H1 (cell line): ENCODE measurements at regions not wholly inside any gene's neighbourhood (a gene's known extent, or its start where the extent isn't known, plus 50 kb on each side); places are given as distances from the start of the nearest gene placed in this dataset.

ENCODE experiments used
- CTCF ChIP-seq, 3 experiments: IDR thresholded peaks; 1 replicate in 2 of 3; 2 replicates in 1 of 3; pipeline versions ENCODE4 v1.5.1 to v1.6.1; 2011; ENCODE audit warnings: low read length in 3 of 3, mild to moderate bottlenecking in 3 of 3, inconsistent platforms in 2 of 3, low read depth in 1 of 3, moderate library complexity in 1 of 3; ENCODE audit not compliant: insufficient read depth in 1 of 3; ENCODE audit errors: control extremely low read depth in 1 of 3
- EZH2 ChIP-seq: fragments of 200-600 bp; sonication (generic); IDR thresholded peaks from 2 replicates; pipeline ENCODE4 v1.7.1; 2012; ENCODE audit warnings: low read depth, mild to moderate bottlenecking, moderate library complexity, low read length, inconsistent platforms; ENCODE audit not compliant: severe bottlenecking
- GTF2F1 ChIP-seq: IDR thresholded peaks from 2 replicates; pipeline ENCODE4 v1.6.1; 2012; ENCODE audit warnings: low read depth, low read length, improper control_type of control experiment, borderline replicate concordance
- HDAC6 ChIP-seq: IDR thresholded peaks from one replicate; pipeline ENCODE4 v1.7.1; 2012; ENCODE audit warnings: low read depth, mild to moderate bottlenecking, inconsistent platforms, low read length, moderate library complexity
- JUN ChIP-seq: IDR thresholded peaks from 2 replicates; pipeline ENCODE4 v1.6.1; 2011; ENCODE audit warnings: low read depth, mild to moderate bottlenecking, improper control_type of control experiment, low read length
- JUND ChIP-seq: IDR thresholded peaks from 2 replicates; pipeline ENCODE4 v1.6.1; 2011; ENCODE audit warnings: mild to moderate bottlenecking, improper control_type of control experiment, low read length
- MAFK ChIP-seq: IDR thresholded peaks from 2 replicates; pipeline ENCODE4 v1.6.1; 2012; ENCODE audit warnings: low read depth, mild to moderate bottlenecking, improper control_type of control experiment, low read length
- POLR2A ChIP-seq, 2 experiments: IDR thresholded peaks; 1 replicate in 1 of 2; 2 replicates in 1 of 2; pipeline ENCODE4 v1.6.1; 2011; ENCODE audit warnings: low read depth in 2 of 2, low read length in 2 of 2, mild to moderate bottlenecking in 2 of 2; ENCODE audit errors: control extremely low read depth in 1 of 2

DNA sequence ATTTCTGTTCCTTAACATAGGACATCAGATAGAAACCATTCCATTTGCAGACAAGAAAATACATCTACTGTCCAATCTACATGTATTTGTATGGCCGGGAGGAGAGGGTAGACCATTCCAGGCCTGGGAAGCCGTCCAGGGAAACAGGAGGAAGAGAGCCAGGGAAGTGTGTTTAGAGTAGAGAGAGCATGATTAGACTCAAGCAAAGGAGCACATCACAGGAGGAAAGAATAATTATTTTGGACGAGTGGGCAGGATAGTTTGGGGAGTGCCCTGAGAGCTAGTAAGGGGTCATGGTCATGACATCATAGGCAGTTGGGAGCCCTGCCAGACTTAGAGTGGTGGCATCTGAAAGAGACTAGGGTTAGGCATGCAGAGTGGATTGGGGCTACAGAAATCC is 250.0 kb downstream of the HIVEP2 start:
- TF ChIP-seq EZH2 = no peak
- TF ChIP-seq CTCF (IDR thresholded peaks at IDR 0.05; ENCODE audit: control extremely low read depth in 1 of 3, insufficient read depth in 1 of 3, low read depth in 1 of 3, low read length in 3 of 3) = no peak
- TF ChIP-seq MAFK = no peak
- no peak for TF ChIP-seq JUN
- TF ChIP-seq HDAC6 = no peak
- no peak for TF ChIP-seq JUND
- no peak for TF ChIP-seq POLR2A (IDR thresholded peaks at IDR 0.05; ENCODE audit: control extremely low read depth in 1 of 2, low read depth in 2 of 2, low read length in 2 of 2)
- no peak for TF ChIP-seq GTF2F1
